Esophagus muscularis mucosa (tissue), 4 donors: ENCODE measurements at regions not wholly inside any gene's neighbourhood (a gene's known extent, or its start where the extent isn't known, plus 50 kb on each side); places are given as distances from the start of the nearest gene placed in this dataset.

ENCODE experiments used
- CTCF ChIP-seq, 3 experiments: fragments of 200-600 bp in 2 of 3; fragments of 450-650 bp in 1 of 3; sonication (generic) in 2 of 3; IDR thresholded peaks; one replicate each; pipeline ENCODE4 v1.5.1; 2017 to 2019; ENCODE audit warnings: antibody characterized with exemption in 3 of 3, mild to moderate bottlenecking in 2 of 3, moderate library complexity in 1 of 3
- EP300 ChIP-seq: sonication (generic); formaldehyde crosslinking; IDR thresholded peaks from one replicate; pipeline ENCODE4 v1.6.1; 2017; ENCODE audit warnings: antibody characterized with exemption
- POLR2A ChIP-seq: fragments of 450-650 bp; IDR thresholded peaks from one replicate; pipeline ENCODE4 v1.6.1; 2017; ENCODE audit warnings: antibody characterized with exemption, moderate library complexity, mild to moderate bottlenecking, low read depth

DNA sequence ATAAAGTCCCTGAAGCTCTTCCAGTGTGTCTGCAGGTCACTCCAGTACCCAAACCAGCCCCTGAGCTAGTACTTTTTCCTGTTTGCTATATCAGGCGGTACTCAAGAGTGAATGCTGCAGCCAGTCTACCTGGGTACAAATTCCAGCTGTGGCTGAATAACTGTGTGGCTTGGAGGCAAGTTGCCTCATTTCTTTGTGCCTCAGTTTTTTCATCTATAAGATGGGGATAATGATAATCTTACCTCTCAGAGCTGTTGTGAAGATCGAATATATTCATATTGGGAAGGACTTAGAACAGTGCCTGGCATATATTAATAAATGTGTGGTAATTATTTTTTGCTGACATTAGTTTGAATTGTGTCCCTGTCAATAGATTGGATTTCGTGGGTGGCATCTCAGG lies 191.2 kb downstream of the WDR11 start:
- TF ChIP-seq CTCF (IDR thresholded peaks at IDR 0.05) (no peak), EP300 (no peak), POLR2A (no peak)
